NCI-H2227 treated with DMSO at 0.1 percent for 48 hours (cell line): ENCODE measurements at regions not wholly inside any gene's neighbourhood (a gene's known extent, or its start where the extent isn't known, plus 50 kb on each side); places are given as distances from the start of the nearest gene placed in this dataset.
"Not testable (repeated sequence)": the region's sequence is repeated elsewhere in the genome, so short reads cannot be mapped to it uniquely, and the experiment has no call there.

Source experiments
- DNase-seq: peaks from one replicate; lab custom pipeline; 2025; lab: John Stamatoyannopoulos, UW

- no peak for DNase-seq
These were observed 918.8 kb downstream of the SLITRK1 start for GRCh38 chr13:82963226-82964099.

DNA sequence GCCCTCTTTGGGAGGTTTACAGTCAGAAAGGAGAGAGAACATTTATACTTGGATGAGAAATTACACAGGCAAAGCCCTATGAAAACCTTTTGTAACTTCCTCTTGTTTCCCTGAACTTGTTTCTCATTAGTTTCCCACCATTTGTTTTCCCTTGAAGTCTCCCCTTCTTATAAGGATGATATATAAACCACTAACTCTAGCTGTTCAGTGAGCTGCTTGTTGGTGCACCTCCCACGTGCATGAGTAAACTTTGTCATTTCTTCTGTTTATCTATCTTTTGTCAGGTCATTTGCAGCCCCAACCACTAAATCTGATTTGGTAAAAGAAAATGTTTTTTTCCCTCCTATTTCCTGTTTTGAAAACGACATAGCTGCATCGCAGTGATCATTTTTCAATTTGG lies 919.9 kb downstream of the SLITRK1 start:
- no peak for DNase-seq

DNA sequence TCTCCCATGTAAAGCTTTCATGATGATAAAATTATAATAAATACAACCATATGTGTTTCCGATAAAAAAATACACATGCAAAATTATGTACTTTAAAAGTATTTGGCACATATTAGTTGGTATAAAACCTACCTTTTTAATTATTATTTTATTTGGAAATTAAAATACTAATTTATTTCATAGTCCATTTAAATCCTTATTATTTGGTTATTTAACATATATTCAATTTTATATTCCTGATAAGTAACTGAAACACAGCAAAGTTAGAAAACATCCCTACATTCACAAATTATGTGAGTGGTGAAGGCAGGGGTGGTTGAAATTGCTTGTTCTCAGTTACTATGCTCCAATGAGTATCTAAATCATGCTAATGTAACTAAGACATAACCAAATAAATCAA lies 920.5 kb downstream of the SLITRK1 start:
- DNase-seq = no peak

DNA sequence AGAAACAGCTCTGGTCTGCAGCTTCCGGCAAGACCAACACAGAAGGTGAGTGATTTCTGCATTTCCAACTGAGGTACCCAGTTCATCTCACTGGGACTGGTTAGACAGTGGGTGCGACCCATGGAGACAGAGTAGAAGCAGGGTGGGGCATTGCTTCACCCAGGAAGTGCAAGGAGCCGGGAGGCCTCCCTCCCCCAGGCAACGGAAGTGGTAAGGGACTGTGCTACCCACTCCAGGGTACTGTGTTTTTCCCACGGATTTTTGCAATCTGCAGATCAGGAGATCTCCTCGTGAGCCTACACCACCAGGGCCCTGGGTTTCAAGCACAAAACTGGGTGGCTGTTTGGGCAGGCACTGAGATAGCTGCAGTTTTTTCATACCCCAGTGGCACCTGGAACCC lies 929.9 kb downstream of the SLITRK1 start:
- DNase-seq = not testable (repeated sequence)

DNA sequence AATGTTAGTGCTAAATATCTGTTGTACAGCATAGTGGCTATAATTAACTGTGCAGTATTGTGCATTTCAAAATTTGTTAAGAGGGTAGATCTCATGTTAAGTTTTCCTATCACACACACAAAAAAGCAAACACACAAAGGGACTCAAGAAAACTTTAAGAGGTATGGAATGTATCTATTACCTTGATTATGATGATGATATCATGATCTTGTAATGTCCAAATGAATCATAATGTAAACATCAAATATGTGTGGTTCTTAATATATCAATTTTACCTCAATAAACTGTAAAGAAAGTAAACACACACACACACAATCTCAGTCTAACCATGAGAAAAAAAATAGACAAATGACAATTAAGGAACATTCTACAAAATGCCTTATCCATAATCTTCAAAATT lies 934.6 kb downstream of the SLITRK1 start:
- no peak for DNase-seq

DNA sequence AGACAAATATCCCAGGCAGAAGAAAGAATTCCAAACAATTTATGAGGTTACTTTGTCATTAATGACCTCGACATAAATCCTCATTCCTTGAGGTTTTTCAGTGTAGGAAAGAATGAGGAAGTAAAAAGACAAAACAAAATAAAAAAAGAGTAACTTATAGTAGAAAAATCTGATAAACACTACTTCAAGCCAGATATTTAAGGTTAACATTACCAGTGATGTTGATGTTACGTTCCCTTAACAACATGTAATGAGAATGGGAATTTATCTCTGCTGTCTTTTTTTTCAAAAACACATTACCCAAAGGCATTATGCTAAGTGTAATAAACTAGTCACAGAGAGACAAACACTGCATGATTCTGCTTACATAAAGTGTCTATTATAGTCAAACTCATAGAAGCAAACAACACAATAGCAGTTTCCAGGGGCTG lies 935.1 kb downstream of the SLITRK1 start:
- DNase-seq = no peak

DNA sequence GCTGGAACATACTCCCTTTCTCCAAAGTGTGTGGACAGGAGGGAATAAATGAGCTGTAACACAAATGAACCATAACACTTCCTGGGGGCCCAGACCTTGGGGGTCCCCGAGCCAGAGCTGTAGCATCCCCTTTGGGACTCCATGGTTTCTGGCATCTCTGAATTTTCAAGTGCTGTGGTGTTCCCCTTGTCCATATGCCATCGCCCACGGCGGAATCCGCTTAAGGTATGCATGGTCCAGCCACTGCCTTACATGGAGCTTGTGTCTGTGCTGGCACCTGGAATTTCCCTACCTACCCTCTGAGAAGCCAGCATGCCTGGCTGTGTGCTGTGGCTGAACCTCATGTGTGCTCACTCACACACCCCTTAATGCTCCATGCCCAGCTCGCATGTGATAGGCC lies 943.6 kb downstream of the SLITRK1 start:
- DNase-seq = no peak

DNA sequence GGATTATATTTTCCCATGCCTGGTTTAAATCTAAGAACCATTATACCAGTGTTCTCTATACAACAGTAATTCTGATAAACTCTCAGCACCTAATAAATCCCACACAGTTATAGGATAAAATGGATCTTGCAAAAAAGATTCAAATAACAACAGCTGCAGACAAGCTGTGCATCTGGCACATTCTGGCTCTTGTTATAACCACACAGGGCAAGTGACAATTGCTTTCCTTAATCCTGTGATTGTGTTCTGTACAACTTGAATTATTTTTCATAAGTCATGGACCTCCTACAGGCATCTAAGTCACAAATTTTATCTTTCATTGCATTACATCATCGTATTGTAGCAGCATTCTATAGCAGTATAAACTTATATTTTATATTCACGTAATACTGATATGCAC lies 948.3 kb downstream of the SLITRK1 start:
- DNase-seq = no peak

DNA sequence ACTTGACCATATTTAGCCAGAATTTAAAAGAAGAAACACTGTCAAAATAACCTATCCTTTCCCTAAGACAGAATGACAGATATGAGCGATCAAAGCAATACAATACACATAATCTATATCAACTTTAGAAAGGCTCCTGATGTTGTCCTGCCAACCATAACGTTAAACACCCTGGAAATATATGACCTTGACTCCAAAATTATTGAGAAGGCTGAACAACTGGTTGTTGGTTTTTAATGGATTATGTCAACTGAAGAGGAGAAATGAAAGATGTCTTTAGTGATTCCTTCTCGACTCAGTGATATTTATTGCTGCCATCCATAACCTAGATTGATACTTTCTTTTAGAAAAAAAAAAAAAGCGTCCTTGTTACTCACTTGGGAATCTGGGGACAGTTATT lies 957.2 kb downstream of the SLITRK1 start:
- DNase-seq = no peak

- no peak for DNase-seq
These were observed 964.3 kb downstream of the SLITRK1 start for GRCh38 chr13:82917984-82918383.

- no peak for DNase-seq
These were observed 969.7 kb downstream of the SLITRK1 start for GRCh38 chr13:82912564-82912963.

DNA sequence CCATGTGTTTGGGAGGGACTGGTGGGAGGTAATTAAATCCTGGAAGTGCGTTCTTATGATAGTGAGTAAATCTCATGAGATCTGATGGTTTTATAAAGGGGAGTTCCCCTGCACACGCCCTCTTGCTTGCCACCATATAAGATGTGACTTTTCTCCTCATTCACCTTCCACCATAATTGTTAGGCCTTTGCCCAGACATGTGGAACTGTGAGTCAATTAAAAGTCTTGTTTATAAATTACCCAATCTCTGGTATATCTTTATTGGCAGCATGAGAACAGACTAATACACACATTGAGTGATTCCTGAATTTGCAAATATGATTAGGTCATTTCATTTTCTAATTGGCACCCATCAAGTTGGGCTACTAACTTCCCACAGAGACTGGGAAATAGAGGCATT lies 977.2 kb downstream of the SLITRK1 start:
- DNase-seq = no peak

DNA sequence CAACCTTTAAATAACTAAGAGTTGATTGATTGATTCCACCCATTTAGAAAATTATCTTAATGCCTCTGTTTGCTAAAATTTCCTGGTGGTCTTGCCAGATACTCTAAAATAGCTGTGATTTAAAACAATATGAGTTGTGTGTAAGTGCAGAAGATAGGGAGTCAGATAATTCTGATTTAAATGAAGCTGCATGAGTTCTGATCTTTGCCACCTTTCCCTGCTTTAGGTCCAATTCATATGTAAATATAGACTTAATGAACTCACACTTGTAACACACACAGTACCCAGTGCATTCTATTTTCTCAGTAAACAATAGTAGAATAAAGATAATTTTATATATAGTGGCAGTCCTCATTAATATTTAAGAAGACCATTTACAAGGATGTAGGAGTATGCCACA lies 981.8 kb downstream of the SLITRK1 start:
- no peak for DNase-seq

- no peak for DNase-seq
These were observed 983.7 kb downstream of the SLITRK1 start for GRCh38 chr13:82898586-82898985.

DNA sequence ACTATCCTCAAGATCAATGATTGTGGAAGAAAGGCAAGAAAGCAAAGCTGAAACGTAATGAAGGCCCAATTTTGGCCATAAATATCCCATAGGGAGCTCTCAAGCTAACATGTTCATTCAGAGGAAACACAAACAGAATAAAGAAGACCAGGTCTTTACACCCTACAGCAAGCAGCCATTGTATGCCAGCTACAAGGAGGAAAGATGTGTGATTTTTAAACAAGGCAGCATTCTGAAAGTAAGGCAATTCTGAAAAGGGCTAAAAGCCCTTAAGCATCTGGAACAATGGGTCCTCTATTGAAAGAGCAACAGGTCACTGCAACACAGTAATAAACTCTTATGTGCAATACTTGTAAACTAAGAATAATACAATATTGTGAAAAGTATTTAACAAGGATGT lies 1002.4 kb downstream of the SLITRK1 start:
- DNase-seq = no peak

GRCh38 chr13:82878536-82878935 lies 1003.7 kb downstream of the SLITRK1 start:
- DNase-seq = no peak

DNA sequence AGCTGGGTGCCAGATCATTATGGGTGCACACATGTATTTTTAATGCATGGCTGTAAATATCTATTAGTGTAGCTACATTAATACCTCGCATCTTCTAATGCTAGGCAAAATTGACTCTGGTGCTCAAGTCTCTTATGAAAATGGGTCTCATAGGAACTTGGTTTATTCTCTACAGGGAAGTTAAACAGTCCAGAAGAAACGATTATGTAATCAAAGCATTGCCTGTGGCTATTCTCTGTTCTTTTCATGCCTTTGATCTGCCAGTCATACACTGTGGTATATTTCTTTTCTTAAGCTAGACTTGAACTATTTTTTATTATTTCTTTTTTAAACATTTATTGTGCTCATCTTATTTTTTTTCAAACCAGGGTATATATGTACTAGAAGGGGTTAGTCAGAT lies 1015.0 kb downstream of the SLITRK1 start:
- no peak for DNase-seq

DNA sequence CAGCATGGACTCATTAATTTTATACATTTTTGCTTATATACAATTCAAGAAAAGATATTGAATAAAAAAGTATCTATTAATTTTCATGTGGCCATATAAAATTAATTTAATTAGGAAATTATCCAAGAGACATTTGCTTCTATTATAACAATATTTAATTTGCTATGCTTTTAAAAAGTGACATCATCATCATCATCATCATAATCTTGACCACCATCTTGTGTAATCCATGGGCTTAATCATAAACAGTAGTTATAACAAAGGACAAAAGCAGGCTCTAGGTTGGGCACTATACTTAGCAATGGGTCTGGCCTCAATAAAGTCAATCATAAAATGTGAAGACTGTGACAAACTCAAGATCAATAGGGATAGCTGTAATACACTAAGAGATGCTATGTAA lies 1031.6 kb downstream of the SLITRK1 start:
- DNase-seq = no peak

- no peak for DNase-seq
These were observed 1033.5 kb downstream of the SLITRK1 start for GRCh38 chr13:82848766-82849165.

- DNase-seq = no peak
These were observed 1034.7 kb downstream of the SLITRK1 start for GRCh38 chr13:82847595-82847994.

GRCh38 chr13:82833923-82834322 lies 1048.4 kb downstream of the SLITRK1 start:
- DNase-seq = no peak

- no peak for DNase-seq
These were observed 1053.2 kb downstream of the SLITRK1 start for GRCh38 chr13:82829040-82829439.

- no peak for DNase-seq
These were observed 1054.5 kb downstream of the SLITRK1 start for GRCh38 chr13:82827724-82828123.

DNA sequence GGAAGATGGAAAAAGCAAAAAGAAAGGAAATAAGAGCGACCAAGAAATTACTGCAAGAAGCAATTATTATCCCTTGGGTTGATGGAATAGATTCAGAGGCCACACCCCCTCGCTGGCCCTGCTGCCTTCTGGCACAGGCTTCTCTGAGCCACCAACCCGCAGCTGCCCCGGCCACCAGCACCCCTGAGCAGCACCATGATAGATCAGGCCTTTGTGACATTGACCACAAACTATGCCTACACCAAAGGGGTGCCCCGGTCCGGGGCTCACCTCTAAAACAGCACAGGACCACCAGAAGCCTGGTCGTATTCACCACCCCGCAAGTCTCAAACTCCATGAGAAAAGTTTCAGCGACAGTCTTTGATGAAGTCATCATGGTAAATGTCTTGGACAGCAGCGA lies 1059.3 kb downstream of the SLITRK1 start:
- DNase-seq = no peak
